Cerebellar nuclear complex (tissue), 1 donor: ENCODE measurements at regions not wholly inside any gene's neighbourhood (a gene's known extent, or its start where the extent isn't known, plus 50 kb on each side); places are given as distances from the start of the nearest gene placed in this dataset.
"Not testable (repeated sequence)": the region's sequence is repeated elsewhere in the genome, so short reads cannot be mapped to it uniquely, and the experiment has no call there.

ENCODE experiments used
- DNase-seq, 2 experiments: peaks; one replicate each; lab custom pipeline; 2025; lab: John Stamatoyannopoulos, UW

DNA sequence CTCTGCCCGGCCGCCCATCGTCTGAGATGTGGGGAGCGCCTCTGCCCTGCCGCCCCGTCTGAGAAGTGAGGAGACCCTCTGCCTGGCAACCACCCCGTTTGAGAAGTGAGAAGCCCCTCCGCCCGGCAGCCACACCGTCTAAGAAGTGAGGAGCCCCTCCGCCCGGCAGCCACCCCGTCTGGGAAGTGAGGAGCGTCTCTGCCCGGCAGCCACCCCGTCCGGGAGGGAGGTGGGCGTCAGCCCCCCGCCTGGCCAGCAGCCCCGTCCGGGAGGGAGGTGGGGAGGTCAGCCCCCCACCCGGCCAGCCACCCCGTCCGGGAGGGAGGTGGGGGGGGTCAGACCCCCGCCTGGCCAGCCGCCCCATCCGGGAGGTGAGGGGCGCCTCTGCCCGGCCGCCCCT, 63.0 kb upstream of the IGFBP7 start:
- not testable (repeated sequence) for DNase-seq

DNA sequence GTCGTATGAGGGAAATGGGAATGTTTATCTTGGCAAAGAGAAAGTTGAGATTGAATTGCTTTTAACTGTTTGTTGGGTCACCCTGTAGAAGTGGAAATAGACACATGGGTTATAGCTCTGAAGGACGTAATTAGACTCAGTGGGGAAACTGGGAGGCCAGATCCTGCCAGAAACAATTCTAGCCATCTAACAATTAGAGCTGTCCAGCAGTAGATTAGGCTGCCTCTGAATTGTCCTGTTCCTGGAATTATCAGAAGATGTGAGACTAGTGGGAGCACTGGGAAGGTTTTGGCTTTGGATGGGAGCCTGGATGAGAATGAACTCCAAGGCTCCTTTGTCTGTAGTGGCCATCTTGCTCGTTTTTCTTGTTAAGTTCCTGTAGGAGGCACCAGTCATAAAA, 61.9 kb upstream of the IGFBP7 start:
- no peak for DNase-seq

DNA sequence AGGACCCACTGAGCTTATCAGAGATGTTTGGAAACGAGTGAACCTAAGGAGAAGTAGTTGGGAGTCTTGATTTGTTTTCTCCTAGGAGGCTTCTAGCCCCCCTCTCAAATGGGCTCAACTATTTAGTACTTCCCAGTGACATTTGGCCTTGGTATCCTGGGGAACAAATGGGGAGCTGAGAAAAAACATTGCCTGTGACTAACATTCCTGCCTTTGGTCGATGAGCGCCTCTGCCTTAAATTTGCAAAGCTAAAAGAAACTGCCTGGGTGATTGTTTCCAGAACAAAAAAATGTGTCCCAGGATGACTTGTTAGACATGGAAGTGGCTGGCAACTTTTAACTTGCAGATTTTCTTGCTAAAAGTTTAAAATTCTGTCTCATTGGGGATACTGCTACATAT, 58.8 kb upstream of the IGFBP7 start:
- DNase-seq, result no peak

DNA sequence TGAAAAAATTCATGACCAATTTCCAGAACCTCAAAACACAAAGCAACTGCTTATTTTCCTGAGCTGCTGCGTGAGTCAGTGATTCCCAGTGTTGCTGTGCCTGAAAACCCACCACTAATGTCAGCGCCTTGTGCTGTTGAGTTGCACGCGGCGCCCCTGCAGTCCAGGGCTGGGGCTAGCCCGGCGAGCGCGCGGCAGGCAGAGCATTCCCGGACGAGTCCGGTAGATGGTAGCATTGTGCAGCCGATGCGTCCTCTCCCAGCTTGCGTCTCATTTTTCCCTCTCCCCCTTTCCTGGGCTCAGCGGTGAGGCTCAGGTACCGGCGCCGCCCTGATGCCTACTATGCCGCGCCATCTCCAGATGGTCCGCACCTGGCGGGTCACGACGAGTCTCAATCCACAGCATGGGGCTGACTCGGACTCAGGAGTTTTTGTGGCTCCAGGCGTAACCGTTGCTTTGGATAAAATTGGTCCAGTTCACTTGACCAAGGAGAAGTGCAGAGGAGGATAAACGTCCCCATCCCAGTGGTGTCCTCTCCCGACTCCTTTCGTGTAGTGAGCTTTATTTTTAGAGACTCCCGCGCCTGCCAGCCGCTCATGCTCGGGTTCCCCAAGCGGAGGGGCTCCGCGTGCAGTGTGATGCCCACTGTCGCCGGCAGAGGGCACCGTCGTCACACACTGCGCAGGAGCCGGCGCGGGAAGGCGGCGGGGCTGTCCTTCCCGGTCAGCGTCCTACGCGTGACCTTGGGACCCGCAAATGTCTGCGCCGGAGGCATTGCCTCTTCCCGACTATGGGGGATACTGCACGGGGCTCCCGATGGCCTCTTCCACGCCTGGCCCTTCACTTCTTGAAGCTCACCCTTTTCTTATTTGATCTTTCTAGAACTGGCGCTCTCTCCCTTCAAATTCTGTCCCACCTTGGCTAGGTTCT, 53.6 kb upstream of the IGFBP7 start:
- DNase-seq, result no peak

DNA sequence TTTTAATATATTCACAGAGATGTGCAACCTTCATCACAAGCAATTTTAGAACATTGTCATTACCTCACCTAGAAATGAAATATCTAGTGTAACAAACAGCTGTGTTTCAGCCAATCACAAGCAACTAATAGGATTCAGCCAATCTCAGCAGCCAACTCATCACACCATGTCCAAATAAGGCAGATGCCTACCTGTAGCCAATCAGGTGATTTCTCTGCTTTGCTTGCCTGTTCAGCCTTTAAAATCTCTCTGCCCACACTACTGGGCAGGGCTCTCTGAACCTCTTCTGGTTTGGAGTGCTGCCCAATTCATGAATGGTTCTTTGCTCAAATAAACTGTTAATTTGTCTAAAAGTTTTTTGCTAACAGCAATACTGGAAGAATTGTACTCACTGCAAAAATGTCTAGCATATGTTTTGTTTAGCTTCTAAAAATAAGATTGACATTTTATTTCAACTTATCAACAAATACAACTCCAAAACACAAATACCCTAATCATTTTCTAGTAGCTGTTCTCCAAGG, 52.4 kb upstream of the IGFBP7 start:
- no peak for DNase-seq
